ENCODE measurements at regions not wholly inside any gene's neighbourhood (a gene's known extent, or its start where the extent isn't known, plus 50 kb on each side); places are given as distances from the start of the nearest gene placed in this dataset.

DNA sequence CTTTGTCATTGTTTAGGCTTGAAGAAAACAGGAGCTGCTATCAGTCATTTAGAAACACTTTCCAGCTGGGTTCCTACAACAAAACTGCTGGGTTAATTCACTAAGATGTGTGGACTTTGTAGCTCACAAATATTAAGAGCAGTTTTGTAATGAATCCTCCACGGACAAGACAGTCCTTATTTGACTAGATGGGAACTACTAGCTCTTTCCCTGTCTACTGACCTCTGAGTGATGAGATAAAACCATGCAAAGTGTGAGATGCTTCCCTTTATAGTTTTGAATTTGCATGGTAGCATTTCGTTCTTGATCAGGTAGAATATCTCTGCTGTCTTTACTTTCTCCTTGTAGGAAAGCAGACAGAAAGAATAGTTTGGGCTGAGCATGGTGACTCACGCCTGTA, 72.9 kb upstream of the STXBP6 start:
- TF ChIP-seq POLR2AphosphoS5 (IDR thresholded peaks at IDR 0.05; ENCODE audit: low read depth, low read length), result no peak
- TF ChIP-seq SIN3A (IDR thresholded peaks at IDR 0.05; ENCODE audit: borderline replicate concordance, insufficient read depth, low read length), result no peak
- no peak for TF ChIP-seq FOXP2 (optimal IDR thresholded peaks at IDR 0.05; ENCODE audit: borderline replicate concordance, extremely low read depth, extremely low read length, insufficient read depth)
- no peak for TF ChIP-seq TAF1 (IDR thresholded peaks at IDR 0.05; ENCODE audit: borderline replicate concordance, insufficient read depth, low read length)
- TF ChIP-seq, protein P1, sequence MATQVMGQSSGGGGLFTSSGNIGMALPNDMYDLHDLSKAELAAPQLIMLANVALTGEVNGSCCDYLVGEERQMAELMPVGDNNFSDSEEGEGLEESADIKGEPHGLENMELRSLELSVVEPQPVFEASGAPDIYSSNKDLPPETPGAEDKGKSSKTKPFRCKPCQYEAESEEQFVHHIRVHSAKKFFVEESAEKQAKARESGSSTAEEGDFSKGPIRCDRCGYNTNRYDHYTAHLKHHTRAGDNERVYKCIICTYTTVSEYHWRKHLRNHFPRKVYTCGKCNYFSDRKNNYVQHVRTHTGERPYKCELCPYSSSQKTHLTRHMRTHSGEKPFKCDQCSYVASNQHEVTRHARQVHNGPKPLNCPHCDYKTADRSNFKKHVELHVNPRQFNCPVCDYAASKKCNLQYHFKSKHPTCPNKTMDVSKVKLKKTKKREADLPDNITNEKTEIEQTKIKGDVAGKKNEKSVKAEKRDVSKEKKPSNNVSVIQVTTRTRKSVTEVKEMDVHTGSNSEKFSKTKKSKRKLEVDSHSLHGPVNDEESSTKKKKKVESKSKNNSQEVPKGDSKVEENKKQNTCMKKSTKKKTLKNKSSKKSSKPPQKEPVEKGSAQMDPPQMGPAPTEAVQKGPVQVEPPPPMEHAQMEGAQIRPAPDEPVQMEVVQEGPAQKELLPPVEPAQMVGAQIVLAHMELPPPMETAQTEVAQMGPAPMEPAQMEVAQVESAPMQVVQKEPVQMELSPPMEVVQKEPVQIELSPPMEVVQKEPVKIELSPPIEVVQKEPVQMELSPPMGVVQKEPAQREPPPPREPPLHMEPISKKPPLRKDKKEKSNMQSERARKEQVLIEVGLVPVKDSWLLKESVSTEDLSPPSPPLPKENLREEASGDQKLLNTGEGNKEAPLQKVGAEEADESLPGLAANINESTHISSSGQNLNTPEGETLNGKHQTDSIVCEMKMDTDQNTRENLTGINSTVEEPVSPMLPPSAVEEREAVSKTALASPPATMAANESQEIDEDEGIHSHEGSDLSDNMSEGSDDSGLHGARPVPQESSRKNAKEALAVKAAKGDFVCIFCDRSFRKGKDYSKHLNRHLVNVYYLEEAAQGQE (IDR thresholded peaks at IDR 0.05; ENCODE audit: insufficient read depth in 1 of 2, low read depth in 2 of 2, low read length in 2 of 2), result no peak

DNA sequence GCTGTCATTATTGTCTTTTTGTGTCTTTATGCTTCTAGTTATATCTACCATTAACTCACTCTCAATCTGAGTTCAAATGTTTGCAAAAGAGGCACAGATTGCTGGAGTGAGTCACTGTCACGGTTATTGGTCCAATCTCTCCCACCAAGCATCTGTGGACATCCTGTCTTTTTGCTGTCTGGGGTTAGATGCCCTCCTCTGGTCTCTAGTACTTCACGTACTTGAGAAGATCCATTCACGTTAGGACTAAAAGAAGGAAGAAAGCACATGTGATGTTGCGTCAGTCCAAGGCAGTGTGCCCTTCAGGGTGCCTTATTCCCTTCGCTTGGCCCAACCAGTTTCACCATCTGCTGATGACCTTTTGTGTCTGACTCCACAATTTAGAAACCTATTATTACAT, 72.3 kb upstream of the STXBP6 start:
- TF ChIP-seq, protein P1 (IDR thresholded peaks at IDR 0.05; ENCODE audit: insufficient read depth in 1 of 2, low read depth in 2 of 2, low read length in 2 of 2), result no peak
- TF ChIP-seq TAF1 (IDR thresholded peaks at IDR 0.05; ENCODE audit: borderline replicate concordance, insufficient read depth, low read length) (no peak), POLR2AphosphoS5 (IDR thresholded peaks at IDR 0.05; ENCODE audit: low read depth, low read length) (no peak), FOXP2 (optimal IDR thresholded peaks at IDR 0.05; ENCODE audit: borderline replicate concordance, extremely low read depth, extremely low read length, insufficient read depth) (no peak), SIN3A (IDR thresholded peaks at IDR 0.05; ENCODE audit: borderline replicate concordance, insufficient read depth, low read length) (no peak)

GRCh38 chr14:25121337-25122129, 71.6 kb upstream of the STXBP6 start:
- TF ChIP-seq TAF1 (IDR thresholded peaks at IDR 0.05; ENCODE audit: borderline replicate concordance, insufficient read depth, low read length) (no peak), POLR2AphosphoS5 (IDR thresholded peaks at IDR 0.05; ENCODE audit: low read depth, low read length) (no peak), SIN3A (IDR thresholded peaks at IDR 0.05; ENCODE audit: borderline replicate concordance, insufficient read depth, low read length) (no peak), FOXP2 (optimal IDR thresholded peaks at IDR 0.05; ENCODE audit: borderline replicate concordance, extremely low read depth, extremely low read length, insufficient read depth) (no peak)
- TF ChIP-seq, protein P1 (IDR thresholded peaks at IDR 0.05; ENCODE audit: insufficient read depth in 1 of 2, low read depth in 2 of 2, low read length in 2 of 2), result no peak

DNA sequence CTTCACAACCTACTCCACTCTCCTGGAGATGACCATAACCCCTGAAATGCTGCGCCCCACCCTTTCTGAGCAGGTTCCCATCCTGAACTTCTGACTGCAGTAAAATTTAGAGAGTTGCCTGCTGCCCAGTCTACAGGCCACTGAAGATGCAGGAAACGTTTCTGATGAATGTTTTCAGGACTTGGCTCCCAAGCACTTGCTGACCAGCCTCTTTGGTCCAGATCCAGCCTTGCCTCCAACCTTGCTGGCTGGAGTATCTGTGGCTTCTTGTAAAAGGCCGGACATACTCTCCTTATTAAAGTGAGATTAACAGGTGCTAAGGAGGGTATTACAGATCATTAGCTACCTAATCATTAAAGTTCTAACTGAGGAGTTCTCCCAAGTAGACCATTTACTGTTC, 70.3 kb upstream of the STXBP6 start:
- TF ChIP-seq, protein P1 (IDR thresholded peaks at IDR 0.05; ENCODE audit: insufficient read depth in 1 of 2, low read depth in 2 of 2, low read length in 2 of 2), result no peak
- TF ChIP-seq FOXP2 (optimal IDR thresholded peaks at IDR 0.05; ENCODE audit: borderline replicate concordance, extremely low read depth, extremely low read length, insufficient read depth) (no peak), SIN3A (IDR thresholded peaks at IDR 0.05; ENCODE audit: borderline replicate concordance, insufficient read depth, low read length) (no peak), POLR2AphosphoS5 (IDR thresholded peaks at IDR 0.05; ENCODE audit: low read depth, low read length) (no peak), TAF1 (IDR thresholded peaks at IDR 0.05; ENCODE audit: borderline replicate concordance, insufficient read depth, low read length) (no peak)
